Testis (tissue), 2 donors: ENCODE measurements at regions not wholly inside any gene's neighbourhood (a gene's known extent, or its start where the extent isn't known, plus 50 kb on each side); places are given as distances from the start of the nearest gene placed in this dataset.

Experiments used
- DNase-seq: peaks from one replicate; pipeline ENCODE4 v3.0.0-alpha.2; 2019
- H3K27ac ChIP-seq, 2 donors: fragments of 200-600 bp; sonication (generic); one replicate each; pipeline ENCODE4 v1.5.1; 2019
- H3K27me3 ChIP-seq: fragments of 200-600 bp; sonication (generic); one replicate; pipeline ENCODE4 v1.5.1; 2019
- H3K36me3 ChIP-seq: fragments of 200-600 bp; sonication (generic); one replicate; pipeline ENCODE4 v1.5.1; 2017; ENCODE audit warnings: low read depth; ENCODE audit errors: missing control alignments
- H3K4me1 ChIP-seq: fragments of 200-600 bp; sonication (generic); one replicate; pipeline ENCODE4 v1.5.1; 2019
- H3K4me3 ChIP-seq, 2 donors: fragments of 200-600 bp; sonication (generic); one replicate each; pipeline ENCODE4 v1.5.1; 2017 to 2019
- H3K9me3 ChIP-seq: fragments of 200-600 bp; sonication (generic); one replicate; pipeline ENCODE4 v1.5.1; 2017
- CTCF ChIP-seq, 3 experiments: fragments of 450-650 bp in 2 of 3; fragments of 200-600 bp in 1 of 3; sonication (generic) in 1 of 3; IDR thresholded peaks; one replicate each; pipeline ENCODE4 v1.5.1; 2016 to 2019; ENCODE audit warnings: antibody characterized with exemption in 3 of 3, mild to moderate bottlenecking in 2 of 3, moderate library complexity in 1 of 3
- POLR2A ChIP-seq: fragments of 450-650 bp; IDR thresholded peaks from one replicate; pipeline ENCODE4 v1.6.1; 2017; ENCODE audit warnings: antibody characterized with exemption, mild to moderate bottlenecking, moderate library complexity
- whole genome bisulfite sequencing, 2 donors: methylation state at CpG; one replicate each; pipeline ENCODE4 v1.1.5; 2018; 5-methylcytosine and 5-hydroxymethylcytosine counted together
- intact Hi-C: fragments of 100-400 bp; cut with DNase I; formaldehyde crosslinking; loops from one replicate; pipeline ENCODE4 v1.15.1; 2023; ENCODE audit warnings: low total_unique reads

GRCh38 chr3:159819676-159820075, 169.0 kb upstream of the IL12A start:
- DNase-seq, result no peak
- no peak for TF ChIP-seq POLR2A
- no peak for TF ChIP-seq CTCF (IDR thresholded peaks at IDR 0.05)
- Histone ChIP-seq H3K4me3 (no peak overlapping the region), H3K4me1 (no peaks in the 10 kb centered on the region), H3K36me3 (no peaks in the 10 kb centered on the region), H3K27me3 (no peaks in the 10 kb centered on the region), H3K27ac (no peak overlapping the region), H3K9me3 (no peaks in the 10 kb centered on the region)
- intact Hi-C loops, result loop anchor here (10.0 kb wide), 1 partner anchor 185 kb away; no protein-coding TSS in a partner anchor
- 80 to 93% methylated on average over 1 of the region's 1 CpG for WGBS, 2 donors

GRCh38 chr3:159821110-159821509, 167.5 kb upstream of the IL12A start:
- H3K9me3 ChIP-seq, result no peaks in the 10 kb centered on the region
- no peak overlapping the region for H3K27ac ChIP-seq
- H3K27me3 ChIP-seq, result no peaks in the 10 kb centered on the region
- no peak for DNase-seq
- no peak overlapping the region for H3K4me3 ChIP-seq
- no peaks in the 10 kb centered on the region for H3K4me1 ChIP-seq
- intact Hi-C loops, result loop anchor here (10.0 kb wide), 1 partner anchor 184 kb away; no protein-coding TSS in a partner anchor
- H3K36me3 ChIP-seq, result no peaks in the 10 kb centered on the region
- no peak for TF ChIP-seq POLR2A
- TF ChIP-seq CTCF (IDR thresholded peaks at IDR 0.05), result no peak
- WGBS, 2 donors, result 68 to 74% methylated on average over 6 of the region's 6 CpGs

GRCh38 chr3:159821736-159822135, 166.9 kb upstream of the IL12A start:
- Histone ChIP-seq H3K4me1 (no peaks in the 10 kb centered on the region), H3K36me3 (no peaks in the 10 kb centered on the region), H3K9me3 (no peaks in the 10 kb centered on the region), H3K27me3 (no peaks in the 10 kb centered on the region), H3K27ac (no peak overlapping the region), H3K4me3 (no peak overlapping the region)
- WGBS, 2 donors, result 91 to 97% methylated on average over 5 of the region's 5 CpGs
- no peak for DNase-seq
- TF ChIP-seq POLR2A (no peak), CTCF (IDR thresholded peaks at IDR 0.05) (no peak)
- intact Hi-C loops, result loop anchor here (10.0 kb wide), 1 partner anchor 183 kb away; no protein-coding TSS in a partner anchor

GRCh38 chr3:159823780-159824179, 164.9 kb upstream of the IL12A start:
- TF ChIP-seq CTCF (IDR thresholded peaks at IDR 0.05) (no peak), POLR2A (no peak)
- Histone ChIP-seq H3K4me1 (no peaks in the 10 kb centered on the region), H3K36me3 (no peaks in the 10 kb centered on the region), H3K27ac (no peak overlapping the region), H3K9me3 (no peaks in the 10 kb centered on the region), H3K27me3 (no peaks in the 10 kb centered on the region), H3K4me3 (no peak overlapping the region)
- intact Hi-C loops, result loop anchor here (10.0 kb wide), 1 partner anchor 181 kb away; no protein-coding TSS in a partner anchor
- no peak for DNase-seq
- 86% methylated on average over 3 of the region's 3 CpGs for WGBS, 2 donors

- Histone ChIP-seq H3K27me3 (no peaks in the 10 kb centered on the region), H3K4me1 (no peaks in the 10 kb centered on the region), H3K4me3 (no peak overlapping the region), H3K36me3 (no peaks in the 10 kb centered on the region), H3K27ac (no peak overlapping the region), H3K9me3 (no peaks in the 10 kb centered on the region)
- TF ChIP-seq CTCF (IDR thresholded peaks at IDR 0.05) (no peak), POLR2A (no peak)
- no peak for DNase-seq
- intact Hi-C loops, result loop anchor here (10.0 kb wide), 1 partner anchor 180 kb away; no protein-coding TSS in a partner anchor
- 6 to 36% methylated on average over 2 of the region's 2 CpGs for WGBS, 2 donors
Observed at GRCh38 chr3:159824333-159824732, 164.3 kb upstream of the IL12A start.
